ENCODE measurements at regions not wholly inside any gene's neighbourhood (a gene's known extent, or its start where the extent isn't known, plus 50 kb on each side); places are given as distances from the start of the nearest gene placed in this dataset.

DNA sequence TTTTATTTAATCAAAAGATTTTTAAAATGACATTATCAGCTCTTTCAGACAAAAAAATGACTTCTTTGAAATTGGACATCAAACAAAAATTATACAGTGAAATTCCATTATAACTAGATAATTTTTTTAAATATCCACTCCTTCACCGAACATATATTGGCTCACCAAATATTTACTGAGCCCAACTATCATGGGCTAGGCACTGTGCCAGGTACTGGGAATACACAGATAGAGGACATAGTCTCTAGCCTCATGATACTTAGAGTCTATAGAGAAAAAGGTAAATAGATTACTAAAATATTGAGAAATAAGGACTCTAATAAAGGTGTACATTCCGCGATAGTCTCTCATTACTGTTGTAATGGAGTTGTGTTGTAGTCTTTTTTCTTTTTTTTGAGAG is 219.9 kb downstream of the SEC23A start:
- ATAC-seq (ENCODE audit: insufficient number of reproducible peaks, low FRiP score, low read depth) (no peak), DNase-seq (ENCODE audit: low spot score) (no peak)
- Histone ChIP-seq H3K27me3 (replicated peaks; ENCODE audit: insufficient read depth) (no peaks in the 10 kb centered on the region), H3K27ac (no peak overlapping the region), H3K4me3 (no peak overlapping the region), H3K36me3 (no peaks in the 10 kb centered on the region), H3K4me1 (ENCODE audit: control insufficient read depth in 1 of 2, low read depth in 2 of 2) (no peaks in the 10 kb centered on the region), H3K9me3 (no peaks in the 10 kb centered on the region)
- TF ChIP-seq, protein P1, sequence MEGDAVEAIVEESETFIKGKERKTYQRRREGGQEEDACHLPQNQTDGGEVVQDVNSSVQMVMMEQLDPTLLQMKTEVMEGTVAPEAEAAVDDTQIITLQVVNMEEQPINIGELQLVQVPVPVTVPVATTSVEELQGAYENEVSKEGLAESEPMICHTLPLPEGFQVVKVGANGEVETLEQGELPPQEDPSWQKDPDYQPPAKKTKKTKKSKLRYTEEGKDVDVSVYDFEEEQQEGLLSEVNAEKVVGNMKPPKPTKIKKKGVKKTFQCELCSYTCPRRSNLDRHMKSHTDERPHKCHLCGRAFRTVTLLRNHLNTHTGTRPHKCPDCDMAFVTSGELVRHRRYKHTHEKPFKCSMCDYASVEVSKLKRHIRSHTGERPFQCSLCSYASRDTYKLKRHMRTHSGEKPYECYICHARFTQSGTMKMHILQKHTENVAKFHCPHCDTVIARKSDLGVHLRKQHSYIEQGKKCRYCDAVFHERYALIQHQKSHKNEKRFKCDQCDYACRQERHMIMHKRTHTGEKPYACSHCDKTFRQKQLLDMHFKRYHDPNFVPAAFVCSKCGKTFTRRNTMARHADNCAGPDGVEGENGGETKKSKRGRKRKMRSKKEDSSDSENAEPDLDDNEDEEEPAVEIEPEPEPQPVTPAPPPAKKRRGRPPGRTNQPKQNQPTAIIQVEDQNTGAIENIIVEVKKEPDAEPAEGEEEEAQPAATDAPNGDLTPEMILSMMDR (IDR thresholded peaks at IDR 0.05), result no peak

DNA sequence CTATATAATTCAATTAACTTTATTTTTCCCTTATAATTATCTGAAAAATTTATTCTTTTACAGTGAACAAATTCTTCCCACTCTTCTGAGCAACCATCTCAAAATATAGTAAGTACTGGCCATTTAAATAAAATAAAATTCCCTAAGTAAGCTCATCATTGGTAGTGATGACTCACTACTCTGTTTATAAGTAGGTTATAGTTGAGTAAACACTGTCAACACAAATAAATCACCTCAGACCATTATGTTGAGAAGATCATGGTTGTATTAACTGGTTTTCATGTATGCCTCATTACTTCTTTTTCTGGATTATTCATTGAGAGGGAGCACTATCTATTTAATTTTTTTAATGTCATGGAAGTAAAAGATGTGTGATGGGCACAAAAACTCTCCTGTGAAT is 220.5 kb downstream of the SEC23A start:
- DNase-seq (ENCODE audit: low spot score), result no peak
- H3K36me3 ChIP-seq, result no peaks in the 10 kb centered on the region
- H3K4me3 ChIP-seq, result no peak overlapping the region
- H3K27me3 ChIP-seq (replicated peaks; ENCODE audit: insufficient read depth), result no peaks in the 10 kb centered on the region
- ATAC-seq (ENCODE audit: insufficient number of reproducible peaks, low FRiP score, low read depth), result no peak
- no peak overlapping the region for H3K27ac ChIP-seq
- H3K9me3 ChIP-seq, result no peaks in the 10 kb centered on the region
- no peaks in the 10 kb centered on the region for H3K4me1 ChIP-seq (ENCODE audit: control insufficient read depth in 1 of 2, low read depth in 2 of 2)
- TF ChIP-seq, protein P1 (IDR thresholded peaks at IDR 0.05), result no peak

DNA sequence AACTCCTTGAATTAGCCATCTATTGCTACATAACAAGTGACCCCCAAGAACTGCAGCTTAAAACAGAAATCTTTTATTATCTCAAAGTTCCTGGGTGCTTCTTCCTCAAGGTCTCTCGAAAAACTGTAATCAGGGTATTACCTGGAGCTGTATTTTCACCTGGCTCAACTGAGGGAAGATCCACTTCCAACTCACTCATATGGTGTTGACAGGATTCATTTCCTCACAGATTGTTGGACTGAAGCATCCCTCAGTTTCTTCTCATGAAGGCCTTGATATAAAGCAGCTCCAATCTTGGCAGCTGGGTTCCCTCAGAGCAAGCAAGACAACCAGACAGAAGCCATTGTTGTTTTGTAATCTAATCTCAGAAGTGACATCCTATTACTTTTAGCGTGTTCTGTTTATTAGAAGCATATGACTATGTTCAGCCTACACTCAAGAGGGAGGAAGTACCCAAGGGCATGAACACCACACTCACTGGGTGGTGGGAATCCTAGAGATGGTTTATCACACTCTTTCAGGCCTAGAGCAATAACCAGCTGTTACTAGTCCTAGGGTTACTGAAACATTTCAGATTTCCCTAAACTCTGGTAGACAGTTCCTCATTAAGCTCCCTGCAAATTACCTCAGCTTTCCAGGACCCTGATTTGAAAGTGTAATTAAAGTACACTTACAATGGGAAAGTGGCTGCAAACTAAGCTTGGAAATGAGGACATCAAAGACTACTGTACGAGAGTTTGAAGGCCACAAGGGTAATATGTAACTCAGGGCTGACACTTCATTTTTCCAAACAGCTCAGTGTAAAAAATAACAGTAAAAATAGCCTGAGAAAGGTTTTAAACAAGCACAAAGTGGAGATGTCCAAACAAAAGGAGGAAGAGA is 222.2 kb downstream of the SEC23A start:
- TF ChIP-seq, protein P1 (IDR thresholded peaks at IDR 0.05), result no peak
- Histone ChIP-seq H3K27me3 (replicated peaks; ENCODE audit: insufficient read depth) (no peaks in the 10 kb centered on the region), H3K36me3 (no peaks in the 10 kb centered on the region), H3K27ac (no peak overlapping the region), H3K9me3 (no peaks in the 10 kb centered on the region), H3K4me3 (no peak overlapping the region), H3K4me1 (ENCODE audit: control insufficient read depth in 1 of 2, low read depth in 2 of 2) (no peaks in the 10 kb centered on the region)
- DNase-seq (ENCODE audit: low spot score), result no peak
- no peak for ATAC-seq (ENCODE audit: insufficient number of reproducible peaks, low FRiP score, low read depth)

DNA sequence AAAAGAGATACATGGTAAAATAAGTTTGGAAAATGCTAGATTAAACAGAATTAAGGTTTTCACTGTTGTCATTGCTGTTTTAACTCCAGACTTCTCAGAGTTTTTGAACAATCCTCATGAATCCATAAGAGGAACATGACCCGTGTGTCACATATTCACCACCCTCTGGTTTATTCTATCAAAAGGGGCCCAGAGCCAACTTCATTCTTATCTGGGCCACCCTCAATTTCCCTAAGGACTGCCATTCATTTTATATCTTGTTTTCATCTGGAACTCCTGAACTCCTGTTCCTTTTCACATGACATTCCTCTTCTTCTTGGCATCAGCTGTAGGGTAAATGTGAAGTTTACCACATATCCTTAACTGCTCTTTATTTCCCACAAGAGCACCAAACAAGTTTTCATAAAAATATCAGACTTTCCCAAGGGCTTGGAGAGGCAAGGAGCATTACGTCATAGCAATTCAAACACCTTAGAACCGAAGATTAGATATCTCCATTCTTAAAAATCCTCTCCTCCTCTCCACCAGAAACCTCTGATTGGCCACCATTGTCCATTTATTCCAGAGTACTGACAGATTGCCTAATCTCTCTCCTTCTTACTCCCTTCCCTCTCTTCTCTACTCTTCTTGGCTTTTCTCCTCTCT is 225.2 kb downstream of the SEC23A start:
- Histone ChIP-seq H3K9me3 (no peaks in the 10 kb centered on the region), H3K4me1 (ENCODE audit: control insufficient read depth in 1 of 2, low read depth in 2 of 2) (no peaks in the 10 kb centered on the region), H3K27ac (no peak overlapping the region), H3K4me3 (no peak overlapping the region), H3K36me3 (no peaks in the 10 kb centered on the region), H3K27me3 (replicated peaks; ENCODE audit: insufficient read depth) (no peaks in the 10 kb centered on the region)
- ATAC-seq (ENCODE audit: insufficient number of reproducible peaks, low FRiP score, low read depth), result no peak
- TF ChIP-seq, protein P1 (IDR thresholded peaks at IDR 0.05), result no peak
- no peak for DNase-seq (ENCODE audit: low spot score)

DNA sequence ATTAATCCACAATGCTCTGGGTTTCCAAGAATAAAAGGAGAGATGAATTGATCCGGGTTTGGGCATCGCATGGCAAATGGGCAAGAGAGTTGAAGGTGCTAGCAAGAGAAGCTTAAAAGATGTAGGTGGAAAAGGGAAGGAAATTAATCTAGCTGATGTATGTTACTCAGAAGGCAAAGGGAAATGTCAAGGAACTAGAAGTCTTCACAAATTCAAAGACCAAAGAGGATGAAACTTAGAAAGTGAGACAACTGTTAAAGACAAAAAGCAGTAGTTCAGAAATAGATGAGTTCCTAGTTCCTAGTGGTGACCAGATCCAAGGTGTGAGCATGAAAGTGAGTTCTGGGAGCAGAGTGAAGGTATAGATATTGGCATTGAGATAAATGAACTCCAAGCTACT is 228.3 kb downstream of the SEC23A start:
- TF ChIP-seq, protein P1 (IDR thresholded peaks at IDR 0.05), result no peak
- Histone ChIP-seq H3K4me3 (no peak overlapping the region), H3K27ac (no peak overlapping the region), H3K27me3 (replicated peaks; ENCODE audit: insufficient read depth) (no peaks in the 10 kb centered on the region), H3K9me3 (no peaks in the 10 kb centered on the region), H3K4me1 (ENCODE audit: control insufficient read depth in 1 of 2, low read depth in 2 of 2) (no peaks in the 10 kb centered on the region), H3K36me3 (no peaks in the 10 kb centered on the region)
- DNase-seq (ENCODE audit: low spot score), result no peak
- ATAC-seq (ENCODE audit: insufficient number of reproducible peaks, low FRiP score, low read depth), result no peak
